Glomerular visceral epithelial cell (primary cell): ENCODE measurements at regions not wholly inside any gene's neighbourhood (a gene's known extent, or its start where the extent isn't known, plus 50 kb on each side); places are given as distances from the start of the nearest gene placed in this dataset.

Experiments
- DNase-seq: peaks from one replicate; pipeline ENCODE4 v3.0.0-alpha.2; 2016; ENCODE audit errors: extremely low spot score

GRCh38 chr1:194280463-194280862, 1094.0 kb upstream of the B3GALT2 start:
- no peak for DNase-seq

- no peak for DNase-seq
Observed at GRCh38 chr1:194279975-194280374, 1093.6 kb upstream of the B3GALT2 start.

GRCh38 chr1:194277927-194278326, 1091.5 kb upstream of the B3GALT2 start:
- peak; percentile 40 for DNase-seq

- no peak for DNase-seq
Observed at GRCh38 chr1:194273660-194274059, 1087.2 kb upstream of the B3GALT2 start.

- no peak for DNase-seq
Observed at GRCh38 chr1:194268839-194269238, 1082.4 kb upstream of the B3GALT2 start.

- DNase-seq, result no peak
Observed at GRCh38 chr1:194267021-194267420, 1080.6 kb upstream of the B3GALT2 start.

GRCh38 chr1:194256010-194256409, 1069.6 kb upstream of the B3GALT2 start:
- no peak for DNase-seq

- no peak for DNase-seq
Observed at GRCh38 chr1:194252199-194252598, 1065.8 kb upstream of the B3GALT2 start.

- no peak for DNase-seq
Observed at GRCh38 chr1:194241215-194241614, 1054.8 kb upstream of the B3GALT2 start.

GRCh38 chr1:194233069-194233468, 1046.7 kb upstream of the B3GALT2 start:
- no peak for DNase-seq

- no peak for DNase-seq
Observed at GRCh38 chr1:194230351-194231144, 1044.1 kb upstream of the B3GALT2 start.

- no peak for DNase-seq
Observed at GRCh38 chr1:194228427-194228826, 1042.0 kb upstream of the B3GALT2 start.

- peak; percentile 4 for DNase-seq
Observed at GRCh38 chr1:194227161-194227560, 1040.7 kb upstream of the B3GALT2 start.

- DNase-seq, result no peak
Observed at GRCh38 chr1:194225821-194226220, 1039.4 kb upstream of the B3GALT2 start.

- DNase-seq, result no peak
Observed at GRCh38 chr1:194223596-194223995, 1037.2 kb upstream of the B3GALT2 start.

- DNase-seq, result no peak
Observed at GRCh38 chr1:194215448-194215847, 1029.0 kb upstream of the B3GALT2 start.

GRCh38 chr1:194214735-194215134, 1028.3 kb upstream of the B3GALT2 start:
- no peak for DNase-seq

- no peak for DNase-seq
Observed at GRCh38 chr1:194209920-194210319, 1023.5 kb upstream of the B3GALT2 start.

- no peak for DNase-seq
Observed at GRCh38 chr1:194208674-194209073, 1022.3 kb upstream of the B3GALT2 start.

GRCh38 chr1:194196562-194196961, 1010.1 kb upstream of the B3GALT2 start:
- no peak for DNase-seq

GRCh38 chr1:194194724-194195123, 1008.3 kb upstream of the B3GALT2 start:
- DNase-seq, result peak; percentile 73

- no peak for DNase-seq
Observed at GRCh38 chr1:194184974-194185373, 998.6 kb upstream of the B3GALT2 start.

- no peak for DNase-seq
Observed at GRCh38 chr1:194184425-194184824, 998.0 kb upstream of the B3GALT2 start.

- no peak for DNase-seq
Observed at GRCh38 chr1:194181845-194182244, 995.4 kb upstream of the B3GALT2 start.
